HG02759 (cell line): ENCODE measurements at regions not wholly inside any gene's neighbourhood (a gene's known extent, or its start where the extent isn't known, plus 50 kb on each side); places are given as distances from the start of the nearest gene placed in this dataset.

Experiments
- ATAC-seq: cut with Tn5 transposase; IDR thresholded peaks from one replicate; pipeline ENCODE4 v1.9.1; 2021; ENCODE audit warnings: mild to moderate bottlenecking, moderate library complexity; ENCODE audit not compliant: unreplicated experiment

DNA sequence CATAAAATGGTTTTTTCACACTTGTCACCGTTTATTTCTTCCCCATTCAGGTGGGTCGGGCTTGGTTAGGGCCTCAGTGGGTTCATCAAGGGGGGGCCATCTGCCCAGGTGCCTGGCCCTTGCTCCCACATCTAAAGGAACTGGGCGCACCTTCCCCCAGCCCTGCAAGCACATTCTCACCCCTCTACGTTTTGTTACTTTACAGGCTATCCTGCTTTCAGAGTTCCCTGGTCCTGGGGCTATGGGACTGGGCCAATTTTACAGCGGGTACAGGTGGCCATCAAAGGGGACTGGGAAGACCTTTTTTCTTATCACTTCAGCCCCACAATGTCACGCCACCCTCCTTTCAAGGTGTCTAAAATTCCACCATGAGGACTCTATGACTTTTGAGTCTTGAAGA lies 71.8 kb upstream of the HAAO start:
- ATAC-seq = no peak

DNA sequence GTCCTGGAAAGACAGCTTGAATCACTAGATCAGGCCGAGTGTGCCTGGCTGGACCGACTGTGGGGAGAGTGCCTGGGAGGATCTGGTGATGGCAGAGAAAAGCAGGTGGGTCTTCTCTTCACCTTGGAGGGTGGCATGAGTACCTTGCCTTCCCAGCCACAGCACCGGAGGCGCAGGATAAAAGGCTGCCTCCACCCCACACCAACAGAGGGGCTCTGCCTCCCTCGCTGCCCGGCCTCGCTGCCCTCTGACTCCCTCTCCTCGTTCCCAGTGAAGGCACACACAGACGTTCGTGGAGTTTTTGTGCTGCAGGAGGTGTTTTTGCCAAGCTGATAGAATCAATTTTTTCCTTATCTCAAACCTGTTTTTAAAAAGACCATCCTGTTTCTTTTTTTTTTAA lies 71.4 kb upstream of the HAAO start:
- ATAC-seq = no peak

DNA sequence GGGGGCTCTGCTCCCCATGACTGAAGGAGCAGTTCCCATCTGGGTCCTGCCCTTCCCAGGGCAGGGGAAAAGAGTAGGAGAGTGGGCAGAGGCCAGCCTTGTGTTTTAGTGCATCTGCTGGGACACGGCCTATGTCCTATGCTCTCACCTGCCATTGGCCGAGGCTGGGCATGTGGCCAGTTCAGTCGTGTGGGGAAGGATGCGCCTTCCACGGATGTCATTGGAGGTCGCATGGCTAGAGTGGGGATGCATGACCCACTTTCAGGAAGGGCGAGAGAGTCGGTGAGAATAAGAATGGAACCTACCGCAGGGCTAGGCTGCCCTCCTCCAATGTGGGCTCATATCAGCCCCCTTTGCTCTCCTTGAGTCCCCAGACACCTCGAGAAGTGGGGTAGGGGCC lies 70.9 kb upstream of the HAAO start:
- ATAC-seq = no peak

DNA sequence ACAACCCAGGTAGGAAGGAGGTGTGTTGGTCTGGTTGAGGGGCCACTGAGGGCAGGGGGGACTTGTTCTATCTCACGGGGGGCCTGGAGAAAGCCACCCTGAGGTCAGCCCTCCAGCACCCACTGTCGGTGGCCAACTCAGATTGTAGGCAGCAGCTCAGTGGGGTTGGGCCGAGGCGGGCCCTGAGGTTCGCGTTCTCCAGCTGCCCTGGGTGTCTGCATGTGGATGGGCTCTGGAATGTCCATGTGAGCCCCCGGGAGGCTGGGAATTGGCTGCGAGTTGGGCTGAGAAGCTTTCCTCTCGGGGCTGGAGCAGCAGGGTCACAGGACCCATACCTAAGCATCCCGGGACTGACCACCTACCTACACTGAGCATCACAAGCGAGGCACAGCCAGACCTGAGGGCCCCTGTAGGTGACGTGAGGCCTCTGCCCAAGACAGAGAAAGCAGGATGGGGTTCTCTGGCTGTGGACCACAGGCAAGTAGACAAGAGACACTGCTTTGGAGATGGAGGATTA lies 70.3 kb upstream of the HAAO start:
- ATAC-seq = no peak

DNA sequence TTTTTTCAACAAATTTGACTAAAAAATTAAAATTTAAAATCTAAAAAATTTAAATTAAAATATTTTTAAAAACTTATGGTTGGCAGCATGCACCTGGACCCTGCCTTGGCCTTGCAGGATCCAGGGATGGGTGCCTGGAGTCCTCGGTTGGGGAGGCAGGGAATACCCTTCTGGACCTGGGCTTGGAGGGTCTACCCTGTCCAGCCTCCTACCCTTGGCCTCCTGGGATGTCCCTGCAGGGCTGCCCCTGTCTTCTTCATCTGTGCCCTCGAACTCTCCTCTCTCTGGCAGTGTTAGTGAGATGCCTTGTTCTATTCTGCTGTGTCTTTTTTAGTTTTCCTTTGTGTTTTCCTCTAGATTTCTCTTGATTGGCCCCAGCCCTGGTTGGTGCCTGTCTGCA lies 68.9 kb upstream of the HAAO start:
- no peak for ATAC-seq

DNA sequence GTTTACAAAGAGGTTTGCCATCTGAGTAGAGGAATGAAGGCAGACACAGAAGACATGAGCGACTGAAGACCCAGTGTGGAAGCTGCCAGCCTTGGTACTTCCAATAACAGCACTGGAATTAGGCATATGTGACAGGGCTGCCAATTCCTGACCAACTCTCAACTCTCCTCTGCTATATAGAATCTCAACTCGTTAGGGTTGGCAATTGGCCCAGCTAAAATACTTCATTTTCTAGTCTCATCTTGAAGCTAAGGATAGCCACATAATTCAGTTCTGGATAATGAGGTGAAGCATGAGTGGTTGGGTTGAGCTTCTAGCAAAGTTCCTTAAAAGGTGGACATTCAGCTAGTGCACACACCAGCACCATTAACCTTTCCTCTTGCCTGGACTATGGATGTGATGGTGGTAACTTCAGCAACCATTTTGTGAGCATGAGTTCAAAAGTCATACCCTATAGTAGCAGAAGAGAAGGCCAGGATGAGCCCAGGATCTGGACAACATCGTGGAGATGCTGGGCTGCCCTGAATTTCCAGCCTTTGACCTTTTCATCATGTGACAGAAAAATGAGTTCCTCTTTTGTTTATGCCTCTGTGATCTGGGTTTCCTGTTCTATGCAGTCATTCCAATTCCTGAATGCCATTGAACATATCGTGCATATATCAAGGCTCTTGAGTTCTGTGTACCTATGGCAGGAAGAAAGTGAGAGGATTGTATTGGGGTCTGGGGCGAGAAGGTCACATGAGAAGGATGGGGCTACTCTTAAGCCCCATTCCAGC lies 68.1 kb upstream of the HAAO start:
- ATAC-seq = no peak

GRCh38 chr2:42859791-42860190 lies 67.4 kb upstream of the HAAO start:
- no peak for ATAC-seq

GRCh38 chr2:42859006-42859552 lies 66.7 kb upstream of the HAAO start:
- no peak for ATAC-seq

DNA sequence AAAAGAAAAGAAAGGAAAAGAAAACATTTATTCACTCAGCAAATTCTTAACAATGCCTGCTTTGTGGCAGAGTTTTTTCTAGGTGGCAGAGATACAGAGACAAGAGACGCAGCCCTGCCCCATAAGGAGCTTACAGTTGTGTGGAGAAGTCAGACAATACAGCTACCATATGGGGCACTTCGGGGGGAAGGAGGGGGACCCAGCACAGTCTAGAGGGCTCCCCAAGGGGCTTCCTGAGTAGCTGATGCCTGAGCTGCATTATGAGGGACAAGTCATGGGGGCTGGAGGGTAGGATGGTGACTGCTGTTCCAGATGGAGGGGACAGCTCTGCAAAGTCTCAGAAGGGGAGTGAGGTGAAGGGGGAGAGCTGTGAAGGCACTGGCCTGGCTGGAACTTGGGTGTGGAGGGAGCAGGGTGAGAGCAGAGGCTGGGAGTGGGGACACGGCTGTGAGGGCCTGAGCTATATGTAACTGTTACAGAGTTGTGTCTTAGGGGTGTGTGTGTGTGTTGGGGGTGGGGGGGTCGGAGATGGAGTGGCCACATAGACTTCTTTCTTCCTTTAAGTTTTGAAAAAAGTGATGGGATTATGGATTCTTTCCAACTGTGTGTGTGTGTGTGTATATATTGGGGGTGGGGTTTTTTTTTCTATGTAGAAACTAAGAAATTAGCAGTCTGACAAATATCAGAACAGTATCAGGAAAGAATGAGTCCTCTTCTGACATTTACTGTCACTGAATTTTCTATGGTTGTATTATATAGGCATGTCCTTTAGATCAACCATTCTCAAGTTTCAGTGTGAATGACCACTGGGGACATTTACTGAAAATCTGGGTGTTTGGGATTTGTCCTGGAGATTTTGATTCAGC lies 66.0 kb upstream of the HAAO start:
- ATAC-seq = no peak

GRCh38 chr2:42856891-42857632 lies 64.7 kb upstream of the HAAO start:
- no peak for ATAC-seq

GRCh38 chr2:42856106-42856860 lies 63.9 kb upstream of the HAAO start:
- ATAC-seq = no peak

- ATAC-seq = no peak
These were observed 63.0 kb upstream of the HAAO start for GRCh38 chr2:42855221-42855970.

GRCh38 chr2:42854207-42854818 lies 61.9 kb upstream of the HAAO start:
- ATAC-seq = no peak

DNA sequence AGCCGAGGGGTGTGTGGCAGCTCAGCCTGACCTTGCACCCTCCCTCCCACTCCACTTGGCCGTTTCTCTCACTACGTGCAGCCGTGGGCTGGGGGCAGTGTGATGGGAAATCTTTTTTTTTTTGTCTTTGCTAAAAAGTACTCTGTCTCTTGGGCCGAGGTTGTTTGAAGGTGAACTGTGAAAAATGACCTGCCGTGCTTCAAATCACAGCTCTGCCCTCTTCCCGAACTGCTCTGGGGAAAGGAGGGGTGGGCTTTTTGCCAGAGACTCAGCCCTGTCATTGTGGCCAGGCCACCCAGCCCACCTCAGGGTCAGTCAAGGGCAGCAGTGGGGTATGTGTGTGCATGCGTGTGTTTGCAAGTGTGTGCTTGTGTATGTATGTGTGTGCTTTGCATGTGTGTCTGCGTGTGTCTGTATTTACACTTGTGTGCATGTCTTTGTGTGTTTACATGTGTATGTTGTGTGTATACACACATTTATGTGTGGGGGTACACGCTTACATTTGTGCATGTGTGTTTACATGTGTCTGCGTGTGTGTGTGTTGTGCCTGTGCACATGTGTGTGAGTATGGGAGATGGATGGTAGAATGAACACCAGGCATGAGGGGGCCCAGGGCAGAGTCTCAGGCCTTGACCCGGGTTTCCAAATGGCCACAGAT lies 61.3 kb upstream of the HAAO start:
- ATAC-seq = no peak

GRCh38 chr2:42852798-42853197 lies 60.4 kb upstream of the HAAO start:
- ATAC-seq = no peak

GRCh38 chr2:42851740-42852250 lies 59.4 kb upstream of the HAAO start:
- ATAC-seq = no peak

DNA sequence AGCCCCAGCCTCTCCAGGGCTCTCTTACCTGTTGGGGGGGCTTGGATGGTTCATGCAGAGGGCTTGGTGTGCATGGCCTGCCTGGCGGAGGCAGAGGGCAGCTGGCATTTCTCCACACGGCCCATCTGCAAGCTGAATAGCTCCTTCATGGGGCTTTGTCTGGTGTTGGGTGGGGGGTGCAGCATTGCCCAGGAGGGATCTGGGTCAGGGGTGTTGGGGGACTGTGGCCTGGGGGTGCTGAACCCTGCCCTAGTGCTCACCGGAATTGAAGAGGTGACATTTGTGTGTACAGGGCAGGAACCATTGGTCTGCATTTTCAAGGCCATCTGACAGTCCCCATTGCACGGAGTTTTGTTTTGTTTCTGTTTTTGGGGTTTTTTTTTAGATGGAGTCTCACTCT lies 58.8 kb upstream of the HAAO start:
- no peak for ATAC-seq

DNA sequence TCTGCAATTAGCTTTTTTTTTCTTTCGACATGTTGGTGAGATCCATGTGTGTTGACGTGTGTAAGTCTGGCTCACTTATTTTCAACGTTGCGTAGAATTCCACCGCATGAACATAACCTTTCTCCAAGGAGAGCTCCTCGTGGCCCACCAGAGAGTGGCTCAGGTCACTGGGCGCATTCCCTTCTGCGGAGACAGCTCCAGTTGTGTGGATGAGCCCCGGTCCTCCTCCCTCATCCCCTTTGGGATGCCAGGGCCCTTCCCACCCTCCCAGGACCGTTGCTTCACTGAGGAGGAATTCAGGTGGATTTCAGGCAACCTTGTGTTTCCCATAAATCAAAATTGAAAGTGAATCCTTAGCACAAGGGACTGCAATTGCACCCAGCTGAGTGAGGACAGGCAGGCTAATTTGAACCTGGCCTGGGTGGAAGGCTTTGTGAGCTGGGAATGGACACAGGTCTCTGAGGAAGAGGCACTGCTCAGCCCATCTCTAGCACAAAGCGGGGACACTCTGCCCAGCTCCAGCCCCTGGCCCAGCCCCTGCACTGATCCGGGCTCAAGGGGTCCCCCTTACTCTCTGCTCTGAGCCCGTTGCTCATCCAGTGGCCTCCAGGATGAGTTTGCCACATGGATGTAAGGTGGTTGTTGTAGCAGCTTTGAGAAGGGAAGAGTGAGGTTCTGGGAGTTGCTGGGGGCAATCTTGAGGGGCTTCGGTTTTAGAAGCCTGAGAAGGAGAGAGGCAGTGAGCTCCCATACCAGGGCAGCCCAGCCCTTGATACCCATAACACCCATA lies 57.8 kb upstream of the HAAO start:
- ATAC-seq = no peak
